ENCODE measurements at regions not wholly inside any gene's neighbourhood (a gene's known extent, or its start where the extent isn't known, plus 50 kb on each side); places are given as distances from the start of the nearest gene placed in this dataset.

DNA sequence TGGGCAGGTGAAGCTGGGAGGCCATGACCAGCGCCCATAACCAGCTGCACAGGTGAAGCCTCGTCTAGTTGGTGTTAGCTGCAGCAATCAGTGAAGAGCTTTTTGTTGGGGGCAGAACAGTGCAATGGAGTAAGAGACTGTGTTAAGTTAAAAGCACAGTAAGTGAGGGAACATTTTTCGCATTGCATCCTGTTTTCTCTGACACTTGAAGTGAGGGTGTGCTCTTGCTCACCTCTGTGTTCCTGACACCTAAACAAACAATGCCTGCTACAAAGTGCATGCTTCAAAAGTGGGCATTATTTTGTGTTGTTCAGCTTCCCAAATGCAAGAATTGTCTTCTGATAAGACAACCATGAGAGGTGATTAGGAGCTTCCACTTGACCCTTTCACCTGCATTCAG is 324.0 kb upstream of the ACVR2A start:
- no peak for DNase-seq (ENCODE audit: insufficient read length, low spot score)
- no peak for FAIRE-seq

DNA sequence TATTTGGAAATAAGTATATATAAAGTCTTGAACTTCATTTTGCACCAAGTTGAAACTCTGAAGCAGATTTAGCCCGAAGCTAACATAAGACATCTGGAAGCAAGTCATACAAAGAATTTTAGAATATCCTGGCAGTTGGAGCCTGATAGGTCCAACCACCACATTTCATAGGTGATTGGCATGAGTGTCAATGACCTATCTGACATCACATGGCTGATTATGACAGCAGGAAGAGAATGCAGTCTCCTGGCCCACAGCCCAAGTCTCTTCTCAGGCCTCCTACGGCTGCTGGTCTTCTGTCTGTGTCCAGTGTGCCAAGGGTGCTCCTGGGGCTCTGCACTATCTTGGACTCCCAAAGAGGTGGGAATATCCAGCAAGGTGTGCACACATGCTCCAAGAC is 325.7 kb upstream of the ACVR2A start:
- FAIRE-seq (no peak), DNase-seq (ENCODE audit: insufficient read length, low spot score) (no peak)

DNA sequence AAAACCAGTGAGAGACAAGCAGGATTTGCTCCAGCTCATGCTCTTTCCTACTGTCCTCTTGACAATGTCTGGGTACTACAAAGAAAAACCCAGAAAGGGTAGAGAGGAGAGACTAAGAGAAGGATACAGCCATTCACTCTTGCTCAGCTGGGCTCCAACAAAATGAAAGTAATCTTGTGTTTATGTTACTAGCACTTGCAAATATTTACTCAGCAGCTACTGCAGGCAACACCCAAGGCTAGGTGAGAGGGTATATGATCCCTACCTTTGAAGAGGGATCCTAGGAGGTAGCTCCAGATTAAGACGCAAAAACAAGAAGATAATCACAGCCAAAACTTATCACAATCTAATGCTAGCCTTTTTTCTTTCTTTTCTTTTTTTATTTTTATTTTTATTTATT is 329.6 kb upstream of the ACVR2A start:
- no peak for FAIRE-seq

DNA sequence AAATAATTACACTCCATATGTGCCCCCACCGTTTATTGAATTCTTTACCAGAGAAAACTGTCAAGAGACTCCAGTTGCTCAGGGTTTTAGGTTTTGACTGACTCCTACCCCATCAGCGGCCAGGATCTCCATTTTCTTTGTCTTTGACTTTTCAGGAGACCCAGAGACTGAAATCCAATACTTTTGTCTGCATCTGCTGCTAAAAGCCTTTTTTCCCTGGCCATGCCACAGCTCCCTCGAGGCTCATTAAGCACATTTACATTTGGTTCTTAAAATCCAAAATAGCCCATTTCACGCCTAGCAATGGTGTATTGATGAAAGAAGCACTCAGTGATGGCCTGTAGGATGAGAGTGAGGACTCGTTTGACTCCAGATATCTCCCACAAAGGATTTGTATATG is 332.6 kb upstream of the ACVR2A start:
- no peak for FAIRE-seq
- no peak for DNase-seq (ENCODE audit: insufficient read length, low spot score)

More for the DNA sequence above, 329.6 kb upstream of the ACVR2A start:
- no peak for DNase-seq (ENCODE audit: insufficient read length, low spot score)

DNA sequence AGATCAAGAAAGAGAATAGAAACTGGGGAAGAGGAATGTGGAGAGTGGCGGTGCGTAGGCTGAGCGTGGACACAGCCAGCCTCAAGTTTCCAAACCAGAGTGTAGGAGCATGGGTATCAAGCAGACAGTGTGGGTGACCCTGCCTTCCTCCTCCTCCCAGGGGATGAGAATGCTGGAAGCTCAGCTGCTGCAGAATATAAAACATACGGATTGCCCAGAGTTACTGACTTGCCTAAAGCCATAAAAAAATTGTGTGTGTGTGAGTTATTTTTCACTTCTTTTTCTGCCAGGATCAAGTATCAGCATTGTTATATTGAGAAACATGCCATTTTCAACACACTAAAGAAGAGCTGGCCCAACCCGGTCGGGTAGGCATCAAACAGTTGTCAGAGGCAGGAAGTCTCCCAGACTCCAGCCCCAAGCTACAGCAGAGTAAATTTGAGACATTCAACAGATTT is 333.3 kb upstream of the ACVR2A start:
- FAIRE-seq: no peak
- DNase-seq (ENCODE audit: insufficient read length, low spot score): no peak

DNA sequence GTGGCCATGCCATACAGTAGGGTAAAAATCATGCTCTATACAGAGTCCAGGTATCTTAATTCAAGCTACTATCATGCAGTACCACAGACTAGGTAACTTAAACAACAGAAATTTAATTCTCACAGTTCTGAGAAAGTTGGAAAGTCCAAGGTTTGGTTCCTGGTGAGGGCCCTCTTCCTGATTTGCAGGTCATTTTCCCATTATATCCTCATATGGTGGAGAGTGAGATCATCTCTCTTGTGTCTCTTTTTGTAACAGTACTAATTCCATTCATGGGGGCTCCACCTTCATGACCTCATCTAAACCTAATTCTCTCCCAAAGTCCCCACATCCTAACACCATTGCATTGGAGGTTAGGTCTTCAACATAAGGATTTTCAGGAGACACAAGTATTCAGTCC is 335.0 kb upstream of the ACVR2A start:
- DNase-seq (ENCODE audit: insufficient read length, low spot score) (no peak), FAIRE-seq (no peak)

DNA sequence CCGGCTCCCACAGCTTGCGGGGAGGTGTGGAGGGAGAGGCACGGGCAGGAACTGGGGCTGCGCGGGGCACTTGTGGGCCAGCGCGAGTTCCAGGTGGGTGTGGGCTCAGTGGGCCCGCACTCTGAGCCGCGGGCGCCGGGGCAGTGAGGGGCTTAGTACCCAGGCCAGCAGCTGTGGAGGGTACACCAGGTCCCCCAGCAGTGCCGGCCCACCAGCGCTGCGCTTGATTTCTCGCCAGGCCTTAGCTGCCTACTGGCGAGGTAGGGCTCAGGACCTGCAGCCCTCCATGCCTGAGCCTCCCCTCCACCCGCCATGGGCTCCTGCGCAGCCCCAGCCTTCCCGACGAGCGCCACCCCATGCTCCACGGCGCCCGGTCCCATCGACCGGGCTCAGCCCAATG is 337.9 kb upstream of the ACVR2A start:
- no peak for FAIRE-seq
- no peak for DNase-seq (ENCODE audit: insufficient read length, low spot score)

DNA sequence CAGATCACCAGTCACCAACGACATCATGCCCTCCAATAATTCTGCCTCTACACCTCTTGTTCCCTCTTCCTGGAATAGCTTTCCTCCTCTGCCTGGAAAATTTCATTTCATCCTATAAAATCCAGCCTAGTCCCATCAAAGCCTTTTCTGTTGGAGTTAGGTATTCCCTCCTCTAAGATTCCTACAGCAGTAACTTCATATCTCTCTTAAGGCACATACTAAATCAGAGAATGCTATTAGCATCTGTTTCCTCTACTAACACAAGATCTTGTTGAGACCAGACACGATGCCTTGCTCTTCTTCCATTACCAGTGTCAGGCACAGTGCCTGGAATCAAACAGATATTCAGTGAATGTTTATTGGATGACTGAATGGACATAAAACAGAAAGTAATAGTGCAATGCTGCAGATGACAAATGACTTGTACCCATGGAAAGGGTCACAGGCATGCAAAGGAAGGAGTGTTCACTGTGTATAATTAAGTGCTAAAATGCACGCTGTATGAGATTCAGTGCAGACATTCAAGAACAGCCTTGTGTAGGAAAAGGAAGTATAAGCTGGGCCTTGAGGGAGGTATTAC is 342.0 kb upstream of the ACVR2A start:
- FAIRE-seq (no peak), DNase-seq (ENCODE audit: insufficient read length, low spot score) (no peak)

DNA sequence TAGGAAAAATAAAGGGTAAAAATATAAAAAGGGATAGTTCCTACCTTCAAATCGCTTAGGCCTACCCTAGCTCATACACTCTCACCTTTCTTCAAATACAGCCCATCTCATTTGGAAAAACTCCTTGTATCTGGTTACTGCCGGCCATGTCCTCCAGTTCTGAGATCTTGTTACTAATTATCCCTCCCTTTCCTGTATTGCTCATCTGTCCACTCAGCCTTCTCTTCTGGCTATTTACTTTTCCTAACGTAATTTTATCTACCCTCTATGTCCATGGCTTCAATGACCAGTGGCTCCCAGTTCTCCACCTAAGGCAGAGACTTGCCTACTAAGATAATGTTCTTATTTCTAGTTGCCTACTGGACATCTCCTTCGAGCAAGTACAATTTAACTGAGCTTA is 342.9 kb upstream of the ACVR2A start:
- DNase-seq (ENCODE audit: insufficient read length, low spot score) (no peak), FAIRE-seq (no peak)

DNA sequence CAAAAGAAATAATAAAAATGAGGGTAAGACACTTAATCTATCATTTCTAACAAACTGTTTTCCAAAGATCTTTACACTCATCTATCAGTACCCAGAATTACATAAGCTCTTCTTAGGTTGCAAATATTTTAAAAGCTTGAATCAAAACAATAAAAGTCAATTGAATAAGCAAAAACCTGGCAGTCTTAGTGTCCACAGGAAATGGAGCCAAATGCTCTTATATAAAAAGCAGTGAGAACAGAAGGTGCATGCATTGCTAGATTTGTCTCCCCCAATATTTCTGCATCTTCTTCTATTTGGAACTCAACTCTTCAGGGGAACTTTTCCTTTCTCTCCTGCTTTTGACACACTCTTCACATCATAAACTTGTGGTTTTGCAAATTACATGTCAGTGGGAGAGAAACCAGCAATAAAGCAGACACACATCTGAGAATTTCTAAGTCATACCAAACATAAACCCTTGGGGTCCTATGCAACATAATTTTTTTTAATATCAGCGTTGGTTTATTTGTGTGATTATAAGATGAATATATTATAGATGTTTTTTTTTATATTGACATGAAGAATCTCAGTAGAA is 343.9 kb upstream of the ACVR2A start:
- FAIRE-seq: no peak
- DNase-seq (ENCODE audit: insufficient read length, low spot score): no peak

DNA sequence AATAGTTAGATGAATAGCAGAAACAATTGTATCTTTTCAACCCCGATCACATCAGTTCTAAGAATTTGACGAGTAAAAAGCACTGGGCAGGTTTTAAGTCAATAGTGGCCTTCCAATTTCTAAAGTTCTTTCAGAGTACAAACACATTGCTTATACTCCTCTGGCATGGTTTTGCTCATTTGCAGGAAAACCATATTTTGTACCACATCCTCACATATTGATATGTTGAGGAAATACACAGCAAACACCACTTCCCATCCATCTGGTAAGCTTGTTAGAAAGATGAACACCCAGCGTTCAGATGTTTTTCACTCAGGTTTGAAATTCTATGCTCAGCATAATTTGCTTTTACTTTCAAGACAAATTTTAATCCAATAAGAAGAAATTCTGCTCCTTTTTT is 344.6 kb upstream of the ACVR2A start:
- DNase-seq (ENCODE audit: insufficient read length, low spot score) (no peak), FAIRE-seq (peak; percentile 37)

DNA sequence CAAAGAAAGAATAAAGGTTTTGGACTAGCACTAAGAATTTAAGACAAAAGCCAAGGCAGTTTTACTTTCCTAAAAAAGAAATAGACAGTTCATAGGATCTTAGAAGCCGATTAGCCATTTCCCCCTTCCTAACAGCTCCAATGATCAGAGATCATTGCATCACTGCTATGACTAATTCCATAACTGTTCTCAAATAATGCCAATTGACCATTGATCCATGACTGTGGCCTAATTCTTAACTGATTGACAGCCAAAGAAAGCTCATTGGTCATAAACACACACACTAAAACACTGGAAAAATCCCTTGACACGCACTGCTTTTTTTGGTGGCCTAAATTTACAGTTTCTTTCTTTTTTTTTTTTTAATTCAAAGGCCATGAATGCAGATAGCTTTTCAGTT is 345.0 kb upstream of the ACVR2A start:
- DNase-seq (ENCODE audit: insufficient read length, low spot score) (no peak), FAIRE-seq (no peak)

DNA sequence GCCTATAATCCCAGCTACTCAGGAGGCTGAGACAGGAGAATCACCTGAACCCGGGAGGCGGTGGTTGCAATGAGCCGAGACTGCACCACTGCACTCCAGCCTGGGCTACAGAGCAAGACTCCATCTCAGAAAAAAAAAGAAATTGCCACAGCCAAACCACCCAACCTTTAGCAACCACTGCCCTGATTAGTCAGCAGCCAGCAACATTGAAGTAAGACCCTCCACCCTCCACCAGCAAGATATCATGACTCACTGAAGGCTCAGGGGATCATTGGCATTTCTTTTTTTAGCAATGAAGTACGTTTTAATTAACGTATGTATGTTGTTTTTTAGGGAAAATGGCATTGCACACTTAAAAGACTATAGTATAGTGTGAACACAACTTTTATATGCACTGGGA is 349.1 kb upstream of the ACVR2A start:
- FAIRE-seq: no peak
- no peak for DNase-seq (ENCODE audit: insufficient read length, low spot score)

DNA sequence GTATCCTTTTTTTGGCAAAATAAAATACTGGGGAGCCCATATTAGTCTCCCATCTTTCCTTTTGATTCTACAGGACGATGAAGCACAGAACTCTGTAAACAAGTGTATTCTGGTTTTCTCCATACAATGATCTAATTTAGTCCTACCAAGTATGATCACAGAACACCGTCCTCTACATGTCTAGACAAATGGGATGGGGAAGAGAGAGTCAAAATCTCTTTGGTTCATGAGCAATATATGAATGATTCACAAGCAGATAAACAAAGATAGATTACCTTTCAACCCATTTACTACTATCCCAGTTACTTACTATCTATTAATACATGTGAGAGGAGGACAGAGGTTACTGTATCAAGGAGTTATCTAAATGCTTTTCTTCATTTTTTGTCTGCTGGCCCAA is 352.4 kb upstream of the ACVR2A start:
- FAIRE-seq: no peak
- no peak for DNase-seq (ENCODE audit: insufficient read length, low spot score)

DNA sequence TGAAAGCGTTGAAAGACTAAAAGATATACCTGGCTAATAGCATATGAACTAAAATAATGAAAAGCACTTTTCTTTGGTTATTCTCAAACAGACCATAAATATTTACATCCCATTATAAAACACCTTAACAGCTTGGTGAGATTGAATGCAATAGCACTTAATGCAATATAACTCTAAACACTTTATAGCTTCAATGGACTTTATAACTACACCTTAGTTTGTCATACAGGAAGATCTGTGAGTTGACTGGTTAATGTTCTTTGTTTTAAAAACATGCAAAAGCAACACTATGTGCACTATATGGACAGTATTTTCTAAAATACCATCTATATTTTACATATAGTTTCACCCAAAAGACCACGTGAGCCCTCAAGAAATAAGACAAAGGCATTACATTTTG is 353.3 kb upstream of the ACVR2A start:
- FAIRE-seq (no peak), DNase-seq (ENCODE audit: insufficient read length, low spot score) (no peak)

DNA sequence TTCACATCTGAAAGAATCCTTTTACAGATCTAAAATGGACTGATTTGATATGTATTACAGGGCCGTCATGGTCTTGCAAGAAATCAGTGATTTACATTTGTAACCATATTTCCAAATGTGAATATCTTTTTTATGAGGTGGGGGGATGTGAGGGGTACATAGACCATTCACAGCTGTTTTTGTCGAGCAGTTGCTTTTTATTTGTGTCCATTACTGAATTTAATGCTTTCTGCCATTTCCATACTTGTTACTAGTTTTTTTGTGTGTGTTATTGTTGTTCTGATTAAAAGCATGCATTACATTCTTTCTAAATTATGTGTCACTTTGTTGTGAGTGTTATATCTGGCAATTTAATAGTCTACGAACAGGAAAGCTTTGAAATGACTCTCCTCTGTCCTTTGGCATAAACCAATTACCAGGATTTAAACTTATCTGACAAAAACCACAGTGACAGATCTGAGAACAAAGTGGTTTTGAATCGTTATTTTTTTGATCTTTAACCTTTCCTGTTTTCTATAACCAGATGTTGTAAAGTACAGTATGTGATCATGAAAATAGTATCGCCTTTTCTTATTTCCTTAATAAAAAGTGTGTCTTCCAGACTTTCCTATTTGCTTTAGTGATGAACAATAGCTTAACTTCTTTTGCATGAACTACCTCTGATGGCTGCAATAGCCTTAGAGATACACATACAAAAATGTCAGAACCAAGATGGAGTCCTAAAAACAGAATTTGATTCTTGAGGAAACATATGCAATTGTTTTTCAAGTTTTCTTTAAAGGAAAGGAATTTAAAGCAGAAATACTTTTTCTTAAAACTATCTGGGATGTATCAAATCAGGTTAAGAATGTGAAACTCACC is 354.2 kb upstream of the ACVR2A start:
- no peak for DNase-seq (ENCODE audit: insufficient read length, low spot score)
- no peak for FAIRE-seq

DNA sequence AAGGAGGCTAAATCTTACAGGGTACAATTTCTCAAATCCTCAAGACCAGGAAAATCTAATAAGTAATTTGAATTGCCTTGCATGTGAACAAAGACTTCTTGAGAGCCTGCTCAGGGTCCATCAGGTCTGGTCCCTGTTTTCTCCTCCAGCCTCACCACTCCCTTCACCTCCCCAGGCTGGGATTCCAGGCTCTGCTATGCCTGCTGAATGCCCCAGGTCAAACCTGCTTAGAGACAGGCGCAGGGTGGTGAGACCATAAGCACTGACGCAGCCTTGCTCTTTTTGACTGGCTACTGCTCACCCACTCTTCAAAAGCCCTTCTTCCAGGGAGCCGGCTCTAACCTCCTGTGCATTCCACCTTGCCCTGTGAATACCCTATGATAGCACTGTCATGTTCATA is 356.4 kb upstream of the ACVR2A start:
- no peak for FAIRE-seq

DNA sequence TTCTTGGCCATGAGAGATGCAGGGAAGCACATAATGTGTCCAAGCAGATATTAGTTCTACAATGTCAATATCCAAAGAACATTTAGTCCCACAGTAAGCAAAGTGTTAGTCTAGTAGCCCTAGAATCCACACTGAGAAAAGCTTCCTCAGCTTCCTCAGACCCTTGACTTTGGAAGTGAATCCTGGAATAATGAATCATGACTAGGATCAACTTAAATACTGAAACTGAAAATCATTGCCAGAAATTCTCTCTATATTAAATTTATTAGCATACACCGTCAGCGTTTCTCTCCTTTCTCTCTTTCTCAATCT is 356.9 kb upstream of the ACVR2A start:
- no peak for DNase-seq (ENCODE audit: insufficient read length, low spot score)
- no peak for FAIRE-seq

More for the DNA sequence above, 356.4 kb upstream of the ACVR2A start:
- DNase-seq (ENCODE audit: insufficient read length, low spot score): no peak

DNA sequence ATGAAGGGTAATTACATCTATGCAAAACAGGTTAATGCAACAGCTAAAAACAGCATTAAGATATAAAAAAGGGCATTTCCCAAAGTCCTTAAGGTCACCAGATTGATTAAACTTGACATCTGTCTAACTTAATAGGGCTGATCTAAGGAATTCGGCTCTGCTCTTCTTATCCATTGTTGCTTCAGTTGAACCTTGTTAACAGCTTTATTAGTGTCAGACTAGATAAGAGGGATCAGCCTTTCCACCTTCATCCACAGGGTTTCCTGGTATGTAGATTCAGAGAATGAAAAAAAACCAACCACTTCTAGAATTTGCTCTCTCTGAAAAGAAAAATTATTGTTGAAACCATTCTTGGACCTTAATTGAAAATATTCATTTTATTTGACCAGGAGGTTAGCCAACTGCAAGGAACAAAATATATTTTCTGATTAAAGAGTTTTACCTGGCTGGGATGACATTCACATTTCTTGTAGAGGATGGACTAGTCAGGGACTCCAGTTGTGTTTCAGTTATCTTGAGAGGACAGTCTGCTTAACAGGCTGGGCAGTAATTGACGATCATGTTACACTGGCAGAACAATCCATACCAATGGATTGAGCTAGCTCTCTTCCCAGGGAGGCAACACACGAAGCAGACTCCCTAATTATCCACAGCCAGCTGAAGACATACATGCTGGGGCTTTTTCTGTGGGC is 357.4 kb upstream of the ACVR2A start:
- no peak for DNase-seq (ENCODE audit: insufficient read length, low spot score)
- FAIRE-seq: no peak

DNA sequence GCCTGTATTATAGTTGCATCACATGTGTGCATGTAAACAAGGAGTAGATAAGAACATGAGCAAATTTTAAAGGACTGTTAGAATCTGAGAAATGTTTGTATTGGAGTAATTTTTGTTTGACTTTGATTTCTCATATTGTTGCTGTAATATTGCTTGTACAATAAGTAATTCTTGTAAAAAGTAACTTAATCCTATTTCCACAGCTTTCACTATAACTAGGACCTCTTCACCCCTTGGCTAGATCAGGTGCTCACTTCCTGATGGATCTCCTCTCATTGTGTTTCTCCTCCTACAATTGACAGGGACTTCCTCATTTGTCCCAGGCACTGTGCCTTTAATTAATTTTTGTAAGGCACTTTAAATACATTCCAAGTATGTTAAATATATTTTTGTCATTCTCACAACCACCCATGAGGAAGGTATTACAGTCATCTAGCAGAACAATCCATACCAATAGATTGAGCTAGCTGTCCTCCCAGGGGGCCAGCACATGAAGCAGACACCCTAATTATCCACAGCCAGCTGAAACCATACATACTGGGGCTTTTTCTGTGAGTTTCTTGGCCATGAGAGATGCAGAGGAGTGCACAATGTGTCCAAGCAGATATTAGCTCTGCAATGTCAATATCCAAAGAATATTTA is 359.5 kb upstream of the ACVR2A start:
- DNase-seq (ENCODE audit: insufficient read length, low spot score) (no peak), FAIRE-seq (no peak)

DNA sequence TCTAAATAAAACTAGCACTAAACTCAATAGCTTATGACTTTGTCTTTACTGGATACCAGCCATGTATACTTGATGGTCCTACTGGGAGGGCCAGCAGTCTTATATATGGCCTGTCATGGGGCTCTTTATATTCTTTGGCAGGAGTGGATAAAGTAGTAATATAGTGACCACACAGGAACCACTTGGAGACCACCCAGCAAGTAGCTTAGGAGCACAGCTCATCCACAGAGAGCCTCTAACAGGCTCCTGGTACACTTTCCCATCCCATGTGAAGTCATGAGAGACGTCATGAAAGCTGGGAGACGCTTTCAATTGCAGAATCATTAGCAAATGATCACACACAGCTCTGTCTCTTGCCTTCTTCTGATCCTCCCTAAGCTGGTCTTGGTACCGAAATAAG is 360.9 kb upstream of the ACVR2A start:
- FAIRE-seq: no peak
- no peak for DNase-seq (ENCODE audit: insufficient read length, low spot score)

Measured in GM19239 (cell line).